WI38 (cell line): ENCODE measurements at regions not wholly inside any gene's neighbourhood (a gene's known extent, or its start where the extent isn't known, plus 50 kb on each side); places are given as distances from the start of the nearest gene placed in this dataset.

Source experiments
- H3K4me3 ChIP-seq: 2 replicates; pipeline ENCODE4 v1.5.1; 2011; ENCODE audit warnings: low read depth, mild to moderate bottlenecking, control low read depth, low read length
- CTCF ChIP-seq: IDR thresholded peaks from 2 replicates; pipeline ENCODE4 v1.5.1; 2012; ENCODE audit warnings: low read depth, mild to moderate bottlenecking, control low read depth, low read length

- no peak overlapping the region for H3K4me3 ChIP-seq
Measured at GRCh38 chr2:20538308-20539132, 91.6 kb downstream of the RHOB start.

GRCh38 chr2:20539133-20539719, 92.4 kb downstream of the RHOB start:
- no peak overlapping the region for H3K4me3 ChIP-seq
- TF ChIP-seq CTCF: no peak

More at GRCh38 chr2:20538308-20539132, 91.6 kb downstream of the RHOB start:
- no peak for TF ChIP-seq CTCF

GRCh38 chr2:20539776-20540586, 93.1 kb downstream of the RHOB start:
- no peak overlapping the region for H3K4me3 ChIP-seq
- no peak for TF ChIP-seq CTCF

GRCh38 chr2:20540587-20541293, 93.9 kb downstream of the RHOB start:
- H3K4me3 ChIP-seq: no peak overlapping the region
- TF ChIP-seq CTCF: no peak

- H3K4me3 ChIP-seq: no peak overlapping the region
- no peak for TF ChIP-seq CTCF
Measured at GRCh38 chr2:20541294-20541640, 94.4 kb downstream of the RHOB start.

- no peak overlapping the region for H3K4me3 ChIP-seq
- TF ChIP-seq CTCF: no peak
Measured at GRCh38 chr2:20541651-20542050, 94.8 kb downstream of the RHOB start.
